ENCODE measurements at regions not wholly inside any gene's neighbourhood (a gene's known extent, or its start where the extent isn't known, plus 50 kb on each side); places are given as distances from the start of the nearest gene placed in this dataset.

DNA sequence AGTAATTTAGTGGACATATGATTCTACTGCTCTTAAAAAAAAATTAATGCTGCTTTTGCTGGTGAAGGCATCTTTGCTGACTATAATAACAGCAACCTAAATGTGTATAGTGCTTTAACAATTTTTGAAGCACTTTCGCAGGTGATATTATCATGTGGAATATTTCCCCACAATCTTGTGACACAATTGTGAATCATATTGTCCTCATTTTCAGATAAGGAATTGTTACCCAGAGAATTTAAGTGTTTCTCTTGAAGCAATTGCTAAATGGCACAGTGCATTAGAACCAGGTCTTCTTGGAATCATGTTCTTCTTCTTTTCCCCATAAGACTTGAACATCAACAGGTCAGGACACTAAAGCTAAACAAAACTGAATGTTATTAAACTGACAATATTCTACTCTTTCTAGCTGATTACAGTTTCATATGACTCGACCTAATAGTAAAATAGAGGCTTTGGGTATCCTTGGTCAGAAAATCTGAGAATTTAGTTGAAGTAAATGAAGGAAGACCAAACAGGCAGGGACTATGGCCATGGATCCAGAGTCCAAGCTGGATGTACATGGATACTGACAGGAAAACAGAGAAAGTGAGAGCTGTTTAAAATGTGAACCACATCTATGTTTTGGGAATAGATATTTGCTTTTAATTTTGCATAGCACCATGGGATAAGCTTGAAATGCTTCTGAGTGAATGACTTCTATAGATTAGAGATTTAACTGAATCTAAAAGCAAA, 121.8 kb upstream of the SLC35B3 start:
- Mint-ChIP-seq H3K4me1 (peaks cover 6 to 8% of the 10 kb centered on the region in 2 experiments), H3K27ac (no peak overlapping the region), H3K36me3 (ENCODE audit: insufficient read depth in 1 of 3, low read depth in 3 of 3) (no peaks in the 10 kb centered on the region), H3K9me3 (no peaks in the 10 kb centered on the region), H3K4me3 (no peak overlapping the region), H3K27me3 (ENCODE audit: low read depth) (no peaks in the 10 kb centered on the region)
- no peak overlapping the region for H2BK5ac ChIP-seq (ENCODE audit: insufficient read length, low read length)
- H2BK20ac ChIP-seq (ENCODE audit: low read depth, low read length, poor library complexity, severe bottlenecking): no peak overlapping the region
- H4K20me1 ChIP-seq (ENCODE audit: control insufficient read depth, insufficient read depth, insufficient read length): no peaks in the 10 kb centered on the region
- H3K9me3 ChIP-seq (ENCODE audit: control insufficient read depth, low read depth, low read length): no peaks in the 10 kb centered on the region
- DNase-seq: no peak
- no peak overlapping the region for H2BK120ac ChIP-seq (ENCODE audit: low read depth, low read length, poor library complexity, severe bottlenecking)
- H4K8ac ChIP-seq (replicated peaks; ENCODE audit: insufficient read length, low read depth, low read length): no peak overlapping the region
- no peak overlapping the region for H2BK12ac ChIP-seq (ENCODE audit: insufficient read length, low read depth, low read length)
- H4K91ac ChIP-seq (ENCODE audit: insufficient read length, low read depth, low read length): no peak overlapping the region
- H2BK15ac ChIP-seq (ENCODE audit: low read depth, low read length): no peak overlapping the region
- H3K23me2 ChIP-seq (ENCODE audit: insufficient read length, low read depth, low read length, poor library complexity, severe bottlenecking): no peaks in the 10 kb centered on the region
- no peaks in the 10 kb centered on the region for H3K79me2 ChIP-seq (ENCODE audit: insufficient read depth, low read length)
- no peak overlapping the region for H2AFZ ChIP-seq (ENCODE audit: low read length)
- WGBS (ENCODE audit: extremely low coverage, insufficient read length, low lambda C conversion rate): no CpG with 5 or more reads among the region's 2 CpGs
- H3T11ph ChIP-seq (ENCODE audit: low read length): no peak overlapping the region
- H3K4ac ChIP-seq (ENCODE audit: low read depth, low read length): no peak overlapping the region
- no peak overlapping the region for H3K9ac ChIP-seq (ENCODE audit: extremely low read depth, insufficient read length, low read length)
- no peak overlapping the region for H3K4me2 ChIP-seq (ENCODE audit: insufficient read depth, insufficient read length, low read length)
- H3K23ac ChIP-seq (ENCODE audit: insufficient read length, low read depth, low read length): no peak overlapping the region
- TF ChIP-seq, protein P1, sequence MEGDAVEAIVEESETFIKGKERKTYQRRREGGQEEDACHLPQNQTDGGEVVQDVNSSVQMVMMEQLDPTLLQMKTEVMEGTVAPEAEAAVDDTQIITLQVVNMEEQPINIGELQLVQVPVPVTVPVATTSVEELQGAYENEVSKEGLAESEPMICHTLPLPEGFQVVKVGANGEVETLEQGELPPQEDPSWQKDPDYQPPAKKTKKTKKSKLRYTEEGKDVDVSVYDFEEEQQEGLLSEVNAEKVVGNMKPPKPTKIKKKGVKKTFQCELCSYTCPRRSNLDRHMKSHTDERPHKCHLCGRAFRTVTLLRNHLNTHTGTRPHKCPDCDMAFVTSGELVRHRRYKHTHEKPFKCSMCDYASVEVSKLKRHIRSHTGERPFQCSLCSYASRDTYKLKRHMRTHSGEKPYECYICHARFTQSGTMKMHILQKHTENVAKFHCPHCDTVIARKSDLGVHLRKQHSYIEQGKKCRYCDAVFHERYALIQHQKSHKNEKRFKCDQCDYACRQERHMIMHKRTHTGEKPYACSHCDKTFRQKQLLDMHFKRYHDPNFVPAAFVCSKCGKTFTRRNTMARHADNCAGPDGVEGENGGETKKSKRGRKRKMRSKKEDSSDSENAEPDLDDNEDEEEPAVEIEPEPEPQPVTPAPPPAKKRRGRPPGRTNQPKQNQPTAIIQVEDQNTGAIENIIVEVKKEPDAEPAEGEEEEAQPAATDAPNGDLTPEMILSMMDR (conservative IDR thresholded peaks at IDR 0.05): no peak
- H2AK5ac ChIP-seq (ENCODE audit: insufficient read length, low read length): no peak overlapping the region
- no peaks in the 10 kb centered on the region for H3K27me3 ChIP-seq (ENCODE audit: insufficient read depth, low read length)
- H3K4me1 ChIP-seq (ENCODE audit: insufficient read depth, low read length): no peaks in the 10 kb centered on the region; the same call in 1 of the 2 replicates
- H3K27ac ChIP-seq (ENCODE audit: insufficient read length, low read depth, low read length): no peak overlapping the region
- no peak overlapping the region for H3K14ac ChIP-seq (ENCODE audit: insufficient read depth, low read length)
- H4K5ac ChIP-seq (ENCODE audit: insufficient read length, low read depth, low read length): no peak overlapping the region
- no peaks in the 10 kb centered on the region for H3K79me1 ChIP-seq (ENCODE audit: insufficient read depth, low read depth, low read length, poor library complexity, severe bottlenecking)
- no peak overlapping the region for H3K56ac ChIP-seq (ENCODE audit: insufficient read length, low read depth, low read length)
- no peak overlapping the region for H3K18ac ChIP-seq (ENCODE audit: insufficient read length, low read depth, low read length)

Data from H9 (cell line).